ENCODE measurements at regions not wholly inside any gene's neighbourhood (a gene's known extent, or its start where the extent isn't known, plus 50 kb on each side); places are given as distances from the start of the nearest gene placed in this dataset.
A peak's percentile ranks its signal among the peaks of the same experiment; 100 is the strongest.

- Histone ChIP-seq H3K23me2 (ENCODE audit: insufficient read length, low read depth, low read length, poor library complexity, severe bottlenecking) (no peaks in the 10 kb centered on the region), H2BK20ac (ENCODE audit: low read depth, low read length, poor library complexity, severe bottlenecking) (no peak overlapping the region), H3K4me2 (ENCODE audit: insufficient read depth, insufficient read length, low read length) (no peak overlapping the region), H3K4ac (ENCODE audit: low read depth, low read length) (no peak overlapping the region), H3K9ac (ENCODE audit: extremely low read depth, insufficient read length, low read length) (no peak overlapping the region), H4K8ac (replicated peaks; ENCODE audit: insufficient read length, low read depth, low read length) (no peak overlapping the region), H3K23ac (ENCODE audit: insufficient read length, low read depth, low read length) (no peak overlapping the region), H2AK5ac (ENCODE audit: insufficient read length, low read length) (no peak overlapping the region), H4K5ac (ENCODE audit: insufficient read length, low read depth, low read length) (no peak overlapping the region), H2BK5ac (ENCODE audit: insufficient read length, low read length) (no peak overlapping the region), H3K18ac (ENCODE audit: insufficient read length, low read depth, low read length) (no peak overlapping the region), H2BK12ac (ENCODE audit: insufficient read length, low read depth, low read length) (no peak overlapping the region), H4K91ac (ENCODE audit: insufficient read length, low read depth, low read length) (no peak overlapping the region), H3K79me2 (ENCODE audit: insufficient read depth, low read length) (no peaks in the 10 kb centered on the region), H2BK15ac (ENCODE audit: low read depth, low read length) (no peak overlapping the region), H3K27me3 (ENCODE audit: insufficient read depth, low read length) (no peaks in the 10 kb centered on the region), H3T11ph (ENCODE audit: low read length) (no peak overlapping the region), H4K20me1 (ENCODE audit: control insufficient read depth, insufficient read depth, insufficient read length) (no peaks in the 10 kb centered on the region), H2BK120ac (ENCODE audit: low read depth, low read length, poor library complexity, severe bottlenecking) (no peak overlapping the region), H3K9me3 (ENCODE audit: control insufficient read depth, low read depth, low read length) (no peaks in the 10 kb centered on the region), H3K27ac (ENCODE audit: insufficient read length, low read depth, low read length) (no peak overlapping the region), H3K79me1 (ENCODE audit: insufficient read depth, low read depth, low read length, poor library complexity, severe bottlenecking) (no peaks in the 10 kb centered on the region), H3K4me1 (ENCODE audit: insufficient read depth, low read length) (no peaks in the 10 kb centered on the region), H2AFZ (ENCODE audit: low read length) (no peak overlapping the region), H3K14ac (ENCODE audit: insufficient read depth, low read length) (no peak overlapping the region), H3K56ac (ENCODE audit: insufficient read length, low read depth, low read length) (no peak overlapping the region)
- no peak for DNase-seq
- no peaks in the 10 kb centered on the region for H3K36me3 Mint-ChIP-seq (ENCODE audit: insufficient read depth in 1 of 3, low read depth in 3 of 3)
- H3K27ac Mint-ChIP-seq = peak overlapping the region in 1 of 3 experiments; percentile 65; a peak in 1 of 7 replicates
- WGBS (ENCODE audit: extremely low coverage, insufficient read length, low lambda C conversion rate) = no CpG with 5 or more reads among the region's 14 CpGs
- peaks cover 3 to 5% of the 10 kb centered on the region in 2 experiments; a peak in 2 of 4 replicates for H3K4me1 Mint-ChIP-seq
- H3K4me3 Mint-ChIP-seq = no peak overlapping the region; a peak in 1 of 5 replicates
- H3K27me3 Mint-ChIP-seq (ENCODE audit: low read depth) = no peaks in the 10 kb centered on the region; the same call in 1 of the 2 replicates
- H3K9me3 Mint-ChIP-seq = no peaks in the 10 kb centered on the region; a peak in 2 of 5 replicates
- no peak for TF ChIP-seq CTCF (conservative IDR thresholded peaks at IDR 0.05)
These were observed 67.2 kb upstream of the PPP2R2D start for GRCh38 chr10:131833446-131834080.
